GM10248 (cell line): ENCODE measurements at regions not wholly inside any gene's neighbourhood (a gene's known extent, or its start where the extent isn't known, plus 50 kb on each side); places are given as distances from the start of the nearest gene placed in this dataset.

Source experiments
- CTCF ChIA-PET: fragments of 300-600 bp; sonication (Branson Sonifier 250); formaldehyde crosslinking; extraction: SDS; loops from one replicate; lab custom pipeline; 2021; ENCODE audit warnings: antibody characterized with exemption; lab: Yijun Ruan, JAX
- POLR2A ChIA-PET: fragments of 350-650 bp; sonication (Branson Sonifier 250); formaldehyde crosslinking; extraction: SDS; loops from one replicate; lab custom pipeline; 2020; ENCODE audit warnings: antibody characterized with exemption; lab: Yijun Ruan, JAX
- DNase-seq: peaks from one replicate; pipeline ENCODE4 v3.0.0; 2012; ENCODE audit errors: extremely low spot score
- TF ChIP-seq, protein P1 (sequence below): IDR thresholded peaks from 2 replicates; pipeline ENCODE4 v1.5.1; 2012; ENCODE audit warnings: mild to moderate bottlenecking, low read depth; ENCODE audit errors: extremely low read depth, missing control alignments, control extremely low read depth

DNA sequence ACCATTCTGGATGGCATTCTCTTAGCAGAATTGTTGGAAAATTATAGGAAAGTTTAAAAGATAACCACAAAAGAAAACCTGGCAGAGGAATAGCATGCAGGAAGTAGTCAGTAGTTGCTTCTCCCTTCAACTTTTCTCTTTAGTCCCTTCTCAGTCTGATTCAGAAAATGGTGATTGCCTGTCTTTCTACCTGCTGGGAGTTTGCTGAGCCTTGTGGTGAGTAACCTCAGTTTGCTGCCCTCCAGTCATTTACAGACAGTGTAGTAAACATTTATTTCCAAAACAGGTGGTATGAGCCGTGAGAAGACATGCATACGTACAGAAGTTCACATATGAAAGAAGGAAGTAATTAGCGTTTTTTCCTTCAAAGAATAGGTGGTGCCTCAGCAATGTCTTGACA lies 224.7 kb upstream of the POU1F1 start:
- CTCF ChIA-PET = interaction anchor here (1.5 kb wide), 1 partner anchor 150 kb away, joined by 3 read pairs; no protein-coding TSS in a partner anchor
- TF ChIP-seq, protein P1, sequence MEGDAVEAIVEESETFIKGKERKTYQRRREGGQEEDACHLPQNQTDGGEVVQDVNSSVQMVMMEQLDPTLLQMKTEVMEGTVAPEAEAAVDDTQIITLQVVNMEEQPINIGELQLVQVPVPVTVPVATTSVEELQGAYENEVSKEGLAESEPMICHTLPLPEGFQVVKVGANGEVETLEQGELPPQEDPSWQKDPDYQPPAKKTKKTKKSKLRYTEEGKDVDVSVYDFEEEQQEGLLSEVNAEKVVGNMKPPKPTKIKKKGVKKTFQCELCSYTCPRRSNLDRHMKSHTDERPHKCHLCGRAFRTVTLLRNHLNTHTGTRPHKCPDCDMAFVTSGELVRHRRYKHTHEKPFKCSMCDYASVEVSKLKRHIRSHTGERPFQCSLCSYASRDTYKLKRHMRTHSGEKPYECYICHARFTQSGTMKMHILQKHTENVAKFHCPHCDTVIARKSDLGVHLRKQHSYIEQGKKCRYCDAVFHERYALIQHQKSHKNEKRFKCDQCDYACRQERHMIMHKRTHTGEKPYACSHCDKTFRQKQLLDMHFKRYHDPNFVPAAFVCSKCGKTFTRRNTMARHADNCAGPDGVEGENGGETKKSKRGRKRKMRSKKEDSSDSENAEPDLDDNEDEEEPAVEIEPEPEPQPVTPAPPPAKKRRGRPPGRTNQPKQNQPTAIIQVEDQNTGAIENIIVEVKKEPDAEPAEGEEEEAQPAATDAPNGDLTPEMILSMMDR = no peak
- POLR2A ChIA-PET = no interaction called here
- no peak for DNase-seq

DNA sequence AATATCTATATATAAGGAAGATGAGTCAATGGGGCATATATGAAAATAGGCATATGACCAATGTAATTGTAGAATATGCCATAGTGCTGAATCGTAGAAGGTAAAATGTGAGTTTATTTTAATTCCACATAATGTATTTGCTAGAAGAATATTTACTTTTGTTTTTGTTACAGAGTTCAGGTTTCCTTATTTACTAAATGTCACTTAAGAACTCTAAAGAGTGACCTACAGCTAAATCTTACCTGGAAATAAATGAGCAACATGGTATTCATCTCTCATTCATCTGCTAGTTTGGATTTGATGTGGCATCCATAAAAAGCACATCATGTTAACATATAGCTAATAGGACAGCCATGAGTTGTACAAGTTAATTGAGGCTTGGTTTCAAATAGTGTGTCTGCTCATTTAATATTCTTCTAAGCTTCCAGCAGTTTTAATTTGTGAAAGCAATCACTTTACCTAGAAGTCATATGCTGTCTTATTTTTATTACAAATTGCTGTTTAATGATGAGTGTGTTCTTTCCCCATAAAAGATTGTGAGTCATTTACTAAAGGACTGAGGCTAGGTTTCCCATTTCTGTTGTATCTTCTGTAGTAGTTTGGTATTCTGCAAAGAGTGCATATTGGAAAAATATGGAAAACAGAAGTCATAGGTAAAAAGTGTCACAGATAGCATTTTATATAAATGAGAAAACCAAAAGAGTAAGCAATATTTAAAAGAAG lies 222.1 kb upstream of the POU1F1 start:
- ChIA-PET CTCF (interaction anchor here (1.2 to 1.4 kb wide), 2 partner anchors 8 to 12 kb away, joined by 3 to 4 read pairs; no protein-coding TSS in a partner anchor), POLR2A (no interaction called here)
- TF ChIP-seq, protein P1 = no peak
- DNase-seq = no peak

DNA sequence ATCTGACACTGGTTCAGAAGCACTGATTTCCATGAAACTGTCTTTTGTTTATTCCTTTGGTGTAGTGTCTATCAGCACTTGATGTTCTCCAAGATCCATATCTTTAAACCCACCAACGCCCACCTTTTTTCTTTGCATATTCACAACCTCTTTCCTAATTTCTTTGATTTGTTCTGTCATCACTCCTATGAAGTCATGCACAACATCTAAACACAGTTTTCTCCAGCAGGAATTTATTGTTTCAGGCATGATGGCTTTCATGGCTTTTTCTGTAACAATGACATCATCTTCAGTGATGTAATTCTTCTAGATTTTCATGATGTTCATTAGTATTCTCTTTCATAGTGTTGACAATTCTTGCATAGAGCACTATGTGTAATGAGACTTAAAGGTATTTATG lies 219.6 kb upstream of the POU1F1 start:
- no peak for DNase-seq
- TF ChIP-seq, protein P1 = no peak
- CTCF ChIA-PET = no interaction called here
- POLR2A ChIA-PET = no interaction called here

DNA sequence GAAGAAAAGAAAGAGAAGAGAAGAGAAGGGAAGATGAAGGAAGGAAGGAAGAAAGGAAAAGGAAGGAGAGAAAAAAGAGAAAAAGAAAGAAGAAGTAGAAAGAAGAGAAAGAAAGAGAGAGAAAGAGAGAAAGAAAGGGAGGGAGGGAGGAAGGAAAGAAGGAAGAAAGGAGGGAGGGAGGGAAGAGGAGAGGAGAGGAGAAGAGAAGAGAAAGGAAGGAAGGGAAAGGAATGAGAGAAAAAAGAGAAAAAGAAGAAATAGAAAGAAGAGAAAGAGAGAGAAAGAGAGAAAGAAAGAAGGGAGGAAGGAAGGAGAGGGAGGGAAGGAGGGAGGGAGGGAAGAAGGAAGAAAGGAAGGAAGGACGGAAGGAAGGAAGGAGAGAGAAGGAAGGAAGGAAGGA lies 217.9 kb upstream of the POU1F1 start:
- ChIA-PET POLR2A (no interaction called here), CTCF (no interaction called here)
- TF ChIP-seq, protein P1 = no peak
- no peak for DNase-seq

DNA sequence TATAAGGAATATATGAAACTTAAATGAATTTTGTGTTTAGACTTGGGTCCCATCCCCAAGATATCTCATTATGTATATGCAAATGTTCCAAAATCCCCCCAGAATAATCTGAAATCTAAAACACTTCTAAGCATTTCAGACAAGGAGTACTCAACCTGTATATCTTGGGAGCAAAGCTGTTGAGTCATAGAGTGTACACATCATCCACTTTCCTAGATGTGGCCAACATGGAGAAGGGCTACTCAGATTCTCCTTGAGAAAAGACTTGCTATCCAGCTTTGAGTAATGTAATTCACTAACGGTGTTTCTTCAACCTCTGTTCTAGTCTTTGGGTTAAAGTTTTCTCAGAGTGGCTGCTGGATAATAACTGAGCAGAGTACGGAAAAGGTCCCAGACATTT lies 215.5 kb upstream of the POU1F1 start:
- POLR2A ChIA-PET = no interaction called here
- TF ChIP-seq, protein P1 = no peak
- CTCF ChIA-PET = no interaction called here
- DNase-seq = no peak

DNA sequence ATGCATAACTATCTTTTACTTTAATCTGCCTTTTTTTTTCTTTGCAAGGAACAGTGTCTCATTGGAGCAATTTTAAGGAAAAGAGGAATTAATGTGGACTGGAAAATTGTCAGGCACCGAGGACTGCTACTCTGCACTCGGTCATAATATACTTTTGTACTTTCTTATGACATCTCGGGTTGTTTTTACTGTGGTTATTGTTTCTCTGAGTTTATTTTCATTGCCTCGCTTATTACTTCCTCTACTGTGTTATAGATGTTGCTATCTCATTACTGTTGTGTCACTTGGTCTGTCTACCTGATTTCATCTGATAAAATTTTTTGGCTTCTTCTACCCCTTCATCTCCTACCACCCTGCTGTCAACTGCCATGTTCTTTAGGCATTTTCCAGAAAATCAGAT lies 213.5 kb upstream of the POU1F1 start:
- CTCF ChIA-PET = interaction anchor here (0.8 to 1.2 kb wide), 2 partner anchors 9 to 16 kb away, joined by 3 read pairs; no protein-coding TSS in a partner anchor
- no peak for DNase-seq
- POLR2A ChIA-PET = no interaction called here
- TF ChIP-seq, protein P1 = no peak
